ENCODE measurements at regions not wholly inside any gene's neighbourhood (a gene's known extent, or its start where the extent isn't known, plus 50 kb on each side); places are given as distances from the start of the nearest gene placed in this dataset.
"Not testable (repeated sequence)": the region's sequence is repeated elsewhere in the genome, so short reads cannot be mapped to it uniquely, and the experiment has no call there.

- H3K27ac ChIP-seq, result not testable (repeated sequence)
Observed at GRCh38 chr2:37722971-37723370, 51.5 kb upstream of the CDC42EP3 start.

- TF ChIP-seq CTCF (IDR thresholded peaks at IDR 0.05), result no peak
- TF ChIP-seq ZFX (IDR thresholded peaks at IDR 0.05; ENCODE audit: borderline replicate concordance), result no peak
- H3K27ac ChIP-seq, result no peak overlapping the region
Observed at GRCh38 chr2:37730037-37730818, 58.8 kb upstream of the CDC42EP3 start.

GRCh38 chr2:37732412-37732811, 61.0 kb upstream of the CDC42EP3 start:
- H3K27ac ChIP-seq, result not testable (repeated sequence)

GRCh38 chr2:37733251-37733650, 61.8 kb upstream of the CDC42EP3 start:
- no peak overlapping the region for H3K27ac ChIP-seq
- TF ChIP-seq ZFX (IDR thresholded peaks at IDR 0.05; ENCODE audit: borderline replicate concordance), result no peak
- no peak for TF ChIP-seq CTCF (IDR thresholded peaks at IDR 0.05)

GRCh38 chr2:37733955-37734354, 62.5 kb upstream of the CDC42EP3 start:
- H3K27ac ChIP-seq, result not testable (repeated sequence)

GRCh38 chr2:37734891-37735523, 63.6 kb upstream of the CDC42EP3 start:
- not testable (repeated sequence) for H3K27ac ChIP-seq

- H3K27ac ChIP-seq, result not testable (repeated sequence)
Observed at GRCh38 chr2:37735524-37735910, 64.1 kb upstream of the CDC42EP3 start.

GRCh38 chr2:37737507-37737906, 66.1 kb upstream of the CDC42EP3 start:
- no peak overlapping the region for H3K27ac ChIP-seq
- TF ChIP-seq ZFX (IDR thresholded peaks at IDR 0.05; ENCODE audit: borderline replicate concordance) (no peak), CTCF (IDR thresholded peaks at IDR 0.05) (no peak)

- H3K27ac ChIP-seq, result no peak overlapping the region
- no peak for TF ChIP-seq ZFX (IDR thresholded peaks at IDR 0.05; ENCODE audit: borderline replicate concordance)
- no peak for TF ChIP-seq CTCF (IDR thresholded peaks at IDR 0.05)
Observed at GRCh38 chr2:37738266-37738885, 66.9 kb upstream of the CDC42EP3 start.

GRCh38 chr2:37739153-37739552, 67.7 kb upstream of the CDC42EP3 start:
- TF ChIP-seq ZFX (IDR thresholded peaks at IDR 0.05; ENCODE audit: borderline replicate concordance), result no peak
- TF ChIP-seq CTCF (IDR thresholded peaks at IDR 0.05), result no peak
- no peak overlapping the region for H3K27ac ChIP-seq

Measured in 22Rv1 (cell line).